ENCODE measurements at regions not wholly inside any gene's neighbourhood (a gene's known extent, or its start where the extent isn't known, plus 50 kb on each side); places are given as distances from the start of the nearest gene placed in this dataset.

DNA sequence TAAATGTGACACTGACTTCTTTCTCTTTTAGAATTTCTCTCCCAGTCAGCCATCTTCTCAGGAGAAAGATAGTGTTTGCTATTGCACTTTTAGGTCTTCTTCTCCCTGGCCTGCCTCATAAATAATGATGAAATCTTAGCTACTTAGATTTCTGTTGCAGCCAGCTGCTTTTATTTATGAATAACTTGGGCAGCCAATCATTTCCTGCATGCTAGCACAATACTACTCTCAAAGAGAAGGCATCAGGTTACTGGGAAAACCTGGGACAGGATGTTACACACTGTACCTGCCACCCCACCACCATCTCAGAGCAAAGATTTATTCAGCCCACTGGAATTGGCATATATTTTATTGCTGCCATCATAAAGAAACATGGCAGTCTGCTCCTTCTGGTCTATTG is 266.6 kb downstream of the PRELID2 start:
- no peak for TF ChIP-seq EZH2 (IDR thresholded peaks at IDR 0.05; ENCODE audit: borderline replicate concordance, low read depth, low read length, poor library complexity, severe bottlenecking)
- TF ChIP-seq, protein P1, sequence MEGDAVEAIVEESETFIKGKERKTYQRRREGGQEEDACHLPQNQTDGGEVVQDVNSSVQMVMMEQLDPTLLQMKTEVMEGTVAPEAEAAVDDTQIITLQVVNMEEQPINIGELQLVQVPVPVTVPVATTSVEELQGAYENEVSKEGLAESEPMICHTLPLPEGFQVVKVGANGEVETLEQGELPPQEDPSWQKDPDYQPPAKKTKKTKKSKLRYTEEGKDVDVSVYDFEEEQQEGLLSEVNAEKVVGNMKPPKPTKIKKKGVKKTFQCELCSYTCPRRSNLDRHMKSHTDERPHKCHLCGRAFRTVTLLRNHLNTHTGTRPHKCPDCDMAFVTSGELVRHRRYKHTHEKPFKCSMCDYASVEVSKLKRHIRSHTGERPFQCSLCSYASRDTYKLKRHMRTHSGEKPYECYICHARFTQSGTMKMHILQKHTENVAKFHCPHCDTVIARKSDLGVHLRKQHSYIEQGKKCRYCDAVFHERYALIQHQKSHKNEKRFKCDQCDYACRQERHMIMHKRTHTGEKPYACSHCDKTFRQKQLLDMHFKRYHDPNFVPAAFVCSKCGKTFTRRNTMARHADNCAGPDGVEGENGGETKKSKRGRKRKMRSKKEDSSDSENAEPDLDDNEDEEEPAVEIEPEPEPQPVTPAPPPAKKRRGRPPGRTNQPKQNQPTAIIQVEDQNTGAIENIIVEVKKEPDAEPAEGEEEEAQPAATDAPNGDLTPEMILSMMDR (conservative IDR thresholded peaks at IDR 0.05; ENCODE audit: low read depth, low read length) = no peak
- Histone ChIP-seq H3K9me3 (ENCODE audit: low read depth, low read length, poor library complexity, severe bottlenecking) (no peaks in the 10 kb centered on the region), H3K36me3 (ENCODE audit: insufficient read depth, low read length, poor library complexity, severe bottlenecking) (no peaks in the 10 kb centered on the region), H3K27ac (ENCODE audit: low read depth, low read length, poor library complexity, severe bottlenecking) (no peak overlapping the region), H3K27me3 (replicated peaks; ENCODE audit: insufficient read depth, low read depth, low read length, poor library complexity) (no peaks in the 10 kb centered on the region), H3K4me3 (ENCODE audit: low read depth, low read length, poor library complexity, severe bottlenecking) (no peak overlapping the region), H3K4me1 (ENCODE audit: insufficient read depth, low read length, poor library complexity, severe bottlenecking) (peaks cover 20% of the 10 kb centered on the region)
- ChIA-PET POLR2A (ENCODE audit: low non-redundant PET) (no interaction called here), CTCF (interaction anchor here (0.7 kb wide), 1 partner anchor 305 kb away, joined by 3 read pairs; no protein-coding TSS in a partner anchor)
- DNase-seq (ENCODE audit: low spot score) = peak; percentile 41
- intact Hi-C loops (cut with micrococcal nuclease; ENCODE audit: unreplicated experiment) = no loop called here
- BruUV-seq (replicated peaks) = no TSS peak

DNA sequence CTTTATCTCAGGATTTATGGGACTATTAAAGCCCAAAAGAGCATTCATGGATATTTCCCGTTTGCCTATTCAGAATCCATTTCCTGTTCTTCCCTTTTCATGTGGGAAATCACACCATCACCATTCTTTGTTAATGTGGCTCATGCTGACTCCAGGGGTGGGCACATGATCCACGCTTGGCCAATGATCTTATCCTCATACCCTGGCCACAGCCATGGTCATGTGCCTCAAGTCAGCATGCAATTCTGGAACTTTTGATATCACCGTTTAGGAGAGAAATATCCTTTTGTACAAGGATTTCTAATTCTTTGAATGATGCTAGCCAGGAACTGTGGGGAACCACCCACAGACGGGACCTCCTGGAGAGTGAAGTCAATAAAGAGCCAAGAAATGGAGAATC is 272.2 kb downstream of the PRELID2 start:
- Histone ChIP-seq H3K4me3 (ENCODE audit: low read depth, low read length, poor library complexity, severe bottlenecking) (no peak overlapping the region), H3K9me3 (ENCODE audit: low read depth, low read length, poor library complexity, severe bottlenecking) (no peaks in the 10 kb centered on the region), H3K27ac (ENCODE audit: low read depth, low read length, poor library complexity, severe bottlenecking) (peak overlapping the region; percentile 67), H3K36me3 (ENCODE audit: insufficient read depth, low read length, poor library complexity, severe bottlenecking) (no peaks in the 10 kb centered on the region), H3K4me1 (ENCODE audit: insufficient read depth, low read length, poor library complexity, severe bottlenecking) (peaks cover 48% of the 10 kb centered on the region), H3K27me3 (replicated peaks; ENCODE audit: insufficient read depth, low read depth, low read length, poor library complexity) (no peaks in the 10 kb centered on the region)
- no peak for TF ChIP-seq EZH2 (IDR thresholded peaks at IDR 0.05; ENCODE audit: borderline replicate concordance, low read depth, low read length, poor library complexity, severe bottlenecking)
- TF ChIP-seq, protein P1 (conservative IDR thresholded peaks at IDR 0.05; ENCODE audit: low read depth, low read length) = no peak
- peak; percentile 97 for DNase-seq (ENCODE audit: low spot score)
- ChIA-PET POLR2A (ENCODE audit: low non-redundant PET) (no interaction called here), CTCF (no interaction called here)
- intact Hi-C loops (cut with micrococcal nuclease; ENCODE audit: unreplicated experiment) = loop anchor here (2.0 kb wide), 2 partner anchors 42 to 318 kb away; no protein-coding TSS in a partner anchor
- BruUV-seq (replicated peaks) = no TSS peak

DNA sequence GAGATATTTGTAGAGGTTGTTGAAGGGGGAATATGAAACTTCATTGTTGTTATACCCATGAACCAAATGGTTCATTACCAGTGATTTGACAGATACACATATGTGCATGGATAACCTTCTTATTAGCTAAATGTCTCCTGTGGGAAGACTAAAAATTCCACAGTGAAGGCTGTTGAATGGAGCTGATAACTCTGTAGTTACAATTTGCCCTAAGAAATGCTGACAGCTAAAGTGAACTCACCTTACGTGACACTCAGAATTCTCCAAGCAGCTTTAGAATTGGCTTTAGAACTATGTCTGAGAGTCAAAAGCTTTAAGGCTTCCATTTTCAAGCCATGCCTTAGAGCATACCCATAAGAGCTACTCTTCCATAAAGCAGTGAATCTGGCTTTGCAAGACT is 276.9 kb downstream of the PRELID2 start:
- Histone ChIP-seq H3K27me3 (replicated peaks; ENCODE audit: insufficient read depth, low read depth, low read length, poor library complexity) (no peaks in the 10 kb centered on the region), H3K36me3 (ENCODE audit: insufficient read depth, low read length, poor library complexity, severe bottlenecking) (no peaks in the 10 kb centered on the region), H3K9me3 (ENCODE audit: low read depth, low read length, poor library complexity, severe bottlenecking) (no peaks in the 10 kb centered on the region), H3K4me3 (ENCODE audit: low read depth, low read length, poor library complexity, severe bottlenecking) (no peak overlapping the region), H3K4me1 (ENCODE audit: insufficient read depth, low read length, poor library complexity, severe bottlenecking) (peaks cover 37% of the 10 kb centered on the region), H3K27ac (ENCODE audit: low read depth, low read length, poor library complexity, severe bottlenecking) (no peak overlapping the region)
- ChIA-PET CTCF (no interaction called here), POLR2A (ENCODE audit: low non-redundant PET) (no interaction called here)
- TF ChIP-seq, protein P1 (conservative IDR thresholded peaks at IDR 0.05; ENCODE audit: low read depth, low read length) = no peak
- no peak for TF ChIP-seq EZH2 (IDR thresholded peaks at IDR 0.05; ENCODE audit: borderline replicate concordance, low read depth, low read length, poor library complexity, severe bottlenecking)
- no peak for DNase-seq (ENCODE audit: low spot score)
- intact Hi-C loops (cut with micrococcal nuclease; ENCODE audit: unreplicated experiment) = no loop called here
- no TSS peak for BruUV-seq (replicated peaks)

Measured in A673 (cell line).